ENCODE measurements at regions not wholly inside any gene's neighbourhood (a gene's known extent, or its start where the extent isn't known, plus 50 kb on each side); places are given as distances from the start of the nearest gene placed in this dataset.
"Not testable (repeated sequence)": the region's sequence is repeated elsewhere in the genome, so short reads cannot be mapped to it uniquely, and the experiment has no call there.

DNA sequence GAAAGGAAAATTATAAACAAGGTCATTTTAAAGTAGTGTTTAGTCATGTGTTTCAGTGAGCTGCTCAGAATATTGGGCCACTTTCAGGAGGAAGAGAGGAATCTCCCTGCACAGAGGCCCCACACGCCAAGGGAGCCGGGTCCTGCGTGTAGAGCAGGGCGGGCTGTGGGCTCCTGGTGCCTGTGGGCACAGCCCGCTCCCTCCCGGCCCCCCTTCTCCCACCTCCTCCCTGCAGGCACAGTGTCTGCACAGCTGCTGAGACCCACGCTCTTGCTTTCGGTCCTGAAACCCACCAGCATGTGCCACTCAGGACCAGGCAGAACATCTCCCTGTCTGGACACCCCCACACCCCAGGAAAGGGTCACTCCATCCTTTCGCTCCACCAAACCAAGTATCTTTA lies 167.6 kb upstream of the SALL3 start:
- DNase-seq (ENCODE audit: low read depth in 3 of 3): no peak

DNA sequence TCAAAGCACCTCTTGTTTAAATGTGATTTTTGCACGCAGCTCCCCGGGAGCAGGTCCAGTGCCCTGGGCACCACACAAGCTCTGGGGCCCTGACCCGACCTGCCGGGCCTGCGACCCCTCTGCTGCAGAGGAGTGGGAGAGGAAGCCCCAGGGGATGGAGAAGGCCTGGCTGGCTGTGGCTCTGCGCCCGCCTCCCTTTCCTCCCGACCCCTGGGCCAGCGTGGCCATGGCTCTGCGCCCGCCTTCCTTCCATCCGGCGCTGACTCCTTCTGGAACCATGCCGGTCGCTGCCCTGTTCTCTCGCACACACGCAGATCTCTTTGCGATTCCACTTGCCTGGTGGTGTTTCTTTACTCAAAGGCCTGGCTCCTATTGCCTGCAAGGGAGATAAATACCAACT lies 166.5 kb upstream of the SALL3 start:
- DNase-seq (ENCODE audit: low read depth in 3 of 3): no peak

DNA sequence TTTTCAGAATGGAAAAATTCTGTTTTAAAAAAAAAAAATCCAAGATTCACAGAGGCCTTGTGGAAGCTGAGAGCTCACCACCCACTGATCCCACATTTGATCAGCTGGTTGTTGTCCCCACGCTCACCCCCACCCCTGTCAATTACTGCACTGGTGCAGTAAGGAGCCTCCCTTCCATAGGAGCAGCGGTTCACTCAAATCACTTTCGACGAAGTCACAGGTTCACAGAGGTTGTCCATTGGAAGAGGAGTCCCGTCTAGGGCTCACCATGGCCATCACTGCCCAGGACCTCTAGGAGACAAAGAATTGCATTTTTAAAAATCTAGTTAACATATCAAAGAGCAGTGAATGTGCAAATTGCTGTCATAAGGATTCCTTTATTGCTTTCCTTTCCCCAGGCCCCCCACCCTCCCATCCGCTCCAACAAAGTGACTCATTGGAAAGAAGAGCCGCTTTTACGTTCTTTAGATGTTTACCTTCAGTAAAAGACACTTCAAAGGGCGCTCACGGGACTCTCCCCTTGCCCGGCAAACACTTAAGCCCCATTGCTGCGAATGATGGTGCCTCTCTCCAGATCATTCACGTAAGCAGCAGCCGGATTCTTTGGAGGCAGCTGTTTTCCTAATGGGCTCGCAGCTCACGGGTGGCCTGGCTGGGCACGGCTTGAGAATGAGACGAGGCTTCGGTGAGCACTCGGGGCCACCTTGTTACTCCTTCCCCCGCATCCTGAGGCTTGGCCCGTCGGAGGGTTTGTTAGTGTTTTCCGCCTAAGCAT lies 165.5 kb upstream of the SALL3 start:
- DNase-seq (ENCODE audit: low read depth in 3 of 3): no peak

DNA sequence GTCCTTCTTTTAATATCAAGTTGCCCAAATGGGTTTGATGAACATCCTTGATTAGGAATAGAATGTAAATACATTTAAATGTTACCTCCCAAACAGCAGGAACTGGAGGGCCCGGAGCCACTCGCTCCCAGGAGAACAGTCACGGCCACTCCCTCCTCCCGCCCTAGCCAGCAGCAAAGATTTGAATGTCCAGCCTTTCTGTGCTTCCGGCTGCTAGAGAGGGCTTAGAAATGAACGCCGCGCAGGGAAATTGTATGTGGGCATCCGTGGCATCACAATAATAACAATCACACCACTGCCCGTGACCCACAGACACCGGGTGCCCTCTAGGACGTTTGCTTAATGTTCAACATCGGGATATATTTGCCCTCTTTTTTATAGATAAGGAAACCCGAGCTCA lies 164.9 kb upstream of the SALL3 start:
- no peak for DNase-seq (ENCODE audit: low read depth in 3 of 3)

DNA sequence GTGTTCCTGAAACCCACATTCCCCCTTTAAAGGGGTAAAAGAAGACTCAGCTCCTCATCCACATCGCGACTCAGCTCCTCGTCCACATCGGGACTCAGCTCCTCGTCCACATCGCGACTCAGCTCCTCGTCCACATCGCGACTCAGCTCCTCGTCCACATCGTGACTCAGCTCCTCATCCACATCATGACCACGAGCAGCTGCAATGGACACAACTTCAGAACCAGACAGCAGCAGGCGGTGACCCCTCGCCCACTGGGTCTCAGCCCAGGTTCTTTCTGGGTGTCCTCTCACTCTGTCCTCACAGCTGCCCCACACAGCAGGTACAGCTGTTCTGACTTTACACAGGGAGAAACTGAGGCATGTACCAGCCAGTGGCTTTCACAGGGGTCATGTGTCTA lies 163.5 kb upstream of the SALL3 start:
- DNase-seq (ENCODE audit: low read depth in 3 of 3): no peak

DNA sequence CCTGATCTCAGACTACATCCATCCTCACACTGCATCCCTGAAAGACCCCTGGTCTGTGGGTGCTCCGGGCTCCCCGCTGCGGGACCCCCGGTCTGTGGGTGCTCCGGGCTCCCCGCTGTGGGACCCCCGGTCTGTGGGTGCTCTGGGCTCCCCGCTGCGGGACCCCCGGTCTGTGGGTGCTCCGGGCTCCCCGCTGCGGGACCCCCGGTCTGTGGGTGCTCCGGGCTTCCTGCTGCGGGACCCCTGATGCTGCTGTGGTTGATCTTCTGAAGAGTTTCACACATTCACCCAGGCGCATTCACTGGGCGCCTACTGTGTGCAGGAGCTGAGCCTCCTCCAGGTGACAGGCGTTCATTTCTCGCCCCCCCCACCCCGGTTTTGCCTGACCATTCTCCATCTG lies 162.7 kb upstream of the SALL3 start:
- DNase-seq (ENCODE audit: low read depth in 3 of 3): no peak

DNA sequence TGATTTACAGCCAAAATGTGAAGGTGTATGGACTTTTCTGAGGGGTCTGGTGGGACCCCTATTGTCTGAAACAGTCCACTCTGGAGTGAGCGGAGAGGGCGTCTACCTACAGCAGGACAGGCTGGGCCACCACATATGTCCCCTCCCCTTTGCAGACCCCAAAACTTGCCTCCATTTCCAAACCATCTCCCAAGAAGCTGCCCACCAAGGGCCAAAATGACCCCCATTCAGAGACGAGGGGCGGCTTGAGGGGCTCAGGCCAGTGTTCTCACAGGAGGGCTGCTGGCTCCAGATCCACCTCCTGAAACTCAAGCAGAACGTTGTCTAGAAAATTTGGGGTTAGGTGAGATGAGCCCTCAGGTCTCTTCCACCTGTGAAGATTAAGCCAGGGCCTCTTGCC lies 161.1 kb upstream of the SALL3 start:
- no peak for DNase-seq (ENCODE audit: low read depth in 3 of 3)

DNA sequence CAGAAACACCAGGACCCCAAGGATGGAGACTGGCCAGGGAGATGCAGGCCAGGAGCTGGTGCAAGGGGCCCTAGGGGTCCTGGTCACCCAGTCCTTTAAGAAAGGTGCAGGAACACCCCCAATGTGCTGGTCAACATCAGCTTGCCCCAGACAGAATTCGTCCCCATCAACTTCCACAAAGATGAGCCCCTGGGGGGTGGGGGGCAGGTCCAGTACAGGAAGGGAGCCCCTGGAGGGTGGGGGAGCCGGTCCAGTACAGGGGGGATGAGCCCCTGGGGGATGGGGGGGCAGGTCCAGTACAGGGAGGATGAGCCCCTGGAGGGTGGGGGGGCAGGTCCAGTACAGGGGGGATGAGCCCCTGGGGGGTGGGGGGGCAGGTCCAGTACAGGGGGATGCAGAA lies 160.7 kb upstream of the SALL3 start:
- DNase-seq (ENCODE audit: low read depth in 3 of 3): no peak

DNA sequence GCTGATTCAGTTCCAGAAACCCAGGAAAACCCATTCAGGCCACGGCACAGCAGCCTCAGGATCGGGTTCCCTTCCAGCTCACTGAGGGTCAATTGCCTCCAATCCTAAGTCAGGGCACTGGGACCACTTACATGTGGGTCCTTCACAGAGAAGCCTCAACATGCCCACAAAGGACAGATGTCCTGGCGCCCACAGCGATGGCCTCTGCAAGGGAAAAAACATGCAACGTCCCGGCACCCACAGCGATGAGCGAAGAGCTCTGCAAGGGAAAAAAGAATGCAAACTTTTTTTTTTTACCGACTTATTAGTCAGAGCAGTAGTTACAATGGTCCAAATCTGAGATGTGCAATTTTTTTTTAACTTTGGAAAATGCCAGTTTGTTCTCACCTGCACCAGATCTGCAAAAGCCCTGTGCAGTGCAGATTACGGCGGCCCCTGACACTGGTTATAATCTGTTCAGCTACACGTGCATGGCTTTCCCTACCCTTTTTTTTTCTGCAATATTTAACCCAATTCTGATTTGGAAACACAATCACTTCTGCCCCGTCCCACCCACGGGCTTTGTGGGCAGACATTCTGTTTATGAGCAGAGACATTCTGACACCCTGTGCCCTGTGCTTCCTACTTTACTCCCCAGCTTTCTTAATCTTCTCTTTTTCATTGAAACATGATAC lies 159.3 kb upstream of the SALL3 start:
- no peak for DNase-seq (ENCODE audit: low read depth in 3 of 3)

DNA sequence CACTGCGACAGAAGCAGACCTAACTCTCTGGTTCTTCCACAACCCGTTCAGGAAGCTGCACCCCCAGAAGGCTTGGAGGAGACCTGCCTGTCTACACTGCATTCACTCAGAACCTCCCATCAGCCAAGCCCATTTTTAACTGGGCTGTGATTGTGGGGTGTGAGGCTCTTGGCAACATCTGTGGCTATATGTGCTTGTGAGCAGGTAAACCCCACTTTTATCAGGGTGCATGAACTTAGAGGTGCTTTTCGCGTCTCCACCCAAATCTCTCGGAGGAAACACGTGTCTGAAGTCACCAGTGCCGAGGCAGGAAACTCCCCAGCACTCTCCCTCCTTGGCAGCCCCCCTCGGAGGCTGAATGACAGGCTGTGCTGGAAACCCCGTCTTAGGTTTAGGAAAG lies 158.2 kb upstream of the SALL3 start:
- no peak for DNase-seq (ENCODE audit: low read depth in 3 of 3)

DNA sequence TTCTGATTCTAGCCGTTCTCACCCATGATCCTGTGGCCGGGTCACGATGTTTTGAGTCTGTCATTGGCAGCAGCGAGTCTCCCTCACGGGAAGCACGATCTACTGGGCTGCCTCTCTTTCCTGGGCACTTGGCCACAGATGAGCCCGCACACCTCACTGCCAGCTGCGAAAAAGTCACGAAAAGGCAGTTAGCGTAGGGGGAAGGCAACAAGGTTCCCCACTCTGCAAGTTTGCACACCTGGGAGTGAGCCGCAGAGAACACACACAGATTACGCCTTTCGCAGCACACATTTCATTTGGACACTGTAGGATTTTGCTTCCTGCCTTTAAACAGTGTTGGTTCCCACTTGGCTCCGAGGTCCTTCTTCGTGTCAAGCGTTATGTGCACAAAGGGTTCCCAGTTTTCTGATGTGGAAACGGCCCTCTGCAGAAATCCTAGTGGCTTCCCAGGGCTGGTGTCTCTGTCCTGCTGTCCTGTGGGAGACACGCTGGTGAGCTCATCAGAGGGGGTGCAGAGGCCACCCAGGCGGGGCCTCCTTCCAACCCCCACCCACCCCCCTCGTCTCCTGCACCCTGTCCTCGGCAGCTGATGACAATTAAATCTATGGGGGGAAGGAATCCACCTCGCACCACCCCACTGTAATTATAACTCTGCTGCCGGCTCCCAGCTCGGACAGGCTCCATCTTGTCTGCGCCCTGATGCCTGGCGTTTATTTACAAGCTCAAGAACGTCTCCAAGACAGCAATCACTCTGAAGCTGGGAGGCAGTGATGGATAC lies 157.3 kb upstream of the SALL3 start:
- no peak for DNase-seq (ENCODE audit: low read depth in 3 of 3)

DNA sequence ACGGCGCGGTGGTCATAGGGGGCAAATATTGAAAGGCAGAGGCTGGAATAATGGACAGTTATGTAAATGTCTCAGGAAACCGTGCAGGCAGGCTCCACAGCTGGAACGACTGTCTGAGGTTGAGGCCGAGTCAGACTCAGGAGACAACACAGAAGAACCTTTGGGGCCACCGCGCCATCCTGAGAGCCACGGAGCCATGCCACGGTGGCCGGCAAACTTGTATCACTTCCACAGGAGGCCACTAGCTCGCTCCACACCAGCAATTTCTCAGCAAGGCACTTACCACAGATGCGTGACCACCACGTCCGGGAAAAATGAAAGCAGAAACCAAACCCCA lies 156.7 kb upstream of the SALL3 start:
- DNase-seq (ENCODE audit: low read depth in 3 of 3): no peak

DNA sequence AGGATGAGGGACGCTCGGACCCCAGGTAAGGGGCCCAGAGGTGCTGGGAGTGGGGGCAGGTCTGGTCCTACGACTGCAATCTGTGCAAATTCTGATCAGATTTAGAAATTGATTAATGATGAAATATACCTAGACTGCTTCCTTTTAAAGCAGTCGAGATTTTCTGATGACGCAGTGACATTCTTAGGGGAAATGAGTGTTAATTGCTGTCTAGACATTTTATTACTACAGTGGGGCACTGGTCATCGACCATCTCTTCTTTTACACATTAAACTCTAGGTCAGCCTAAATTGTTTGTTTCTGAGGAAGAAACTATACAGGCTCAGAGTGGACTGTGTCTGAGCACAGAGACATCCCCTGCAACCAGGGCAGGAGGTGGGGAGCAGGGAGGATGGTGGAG lies 154.4 kb upstream of the SALL3 start:
- DNase-seq (ENCODE audit: low read depth in 3 of 3): no peak

DNA sequence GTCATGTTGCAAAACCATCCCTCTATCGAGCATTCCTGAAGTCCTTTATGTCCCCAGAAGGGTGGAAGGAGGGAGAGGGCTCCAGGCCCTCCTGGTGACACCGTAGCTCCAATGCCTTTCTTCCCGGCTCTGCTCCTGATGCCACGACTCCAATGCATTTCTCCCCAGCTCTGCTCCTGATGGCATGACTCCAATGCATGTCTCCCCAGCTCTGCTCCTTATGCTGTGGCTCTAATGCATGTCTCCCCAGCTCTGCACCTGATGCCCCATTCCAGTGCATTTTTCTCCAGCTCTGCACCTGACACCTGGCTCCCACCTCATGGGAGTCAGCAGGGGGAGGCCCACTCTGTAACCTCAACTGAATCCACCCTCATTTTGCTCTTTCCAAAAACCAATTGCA lies 153.0 kb upstream of the SALL3 start:
- DNase-seq (ENCODE audit: low read depth in 3 of 3): no peak

DNA sequence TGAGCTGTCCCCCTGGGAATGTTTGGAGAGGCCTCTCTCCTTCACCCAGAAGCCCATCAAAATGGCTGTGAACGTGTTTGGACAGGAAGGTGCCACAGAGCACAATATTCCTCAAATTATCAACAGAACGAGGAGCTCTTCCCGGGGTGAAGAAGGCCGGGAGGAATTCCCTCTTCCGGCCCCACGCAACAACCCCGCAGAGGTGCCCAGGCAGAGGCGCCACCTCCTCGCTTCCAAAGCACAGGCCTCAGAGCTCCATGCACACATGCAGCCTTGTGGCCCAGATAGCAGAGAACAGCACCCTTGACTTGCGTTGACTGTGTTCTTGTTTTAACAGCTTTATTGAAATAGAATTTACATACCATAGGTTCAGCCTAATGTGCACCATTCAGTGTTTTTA lies 152.5 kb upstream of the SALL3 start:
- no peak for DNase-seq (ENCODE audit: low read depth in 3 of 3)

DNA sequence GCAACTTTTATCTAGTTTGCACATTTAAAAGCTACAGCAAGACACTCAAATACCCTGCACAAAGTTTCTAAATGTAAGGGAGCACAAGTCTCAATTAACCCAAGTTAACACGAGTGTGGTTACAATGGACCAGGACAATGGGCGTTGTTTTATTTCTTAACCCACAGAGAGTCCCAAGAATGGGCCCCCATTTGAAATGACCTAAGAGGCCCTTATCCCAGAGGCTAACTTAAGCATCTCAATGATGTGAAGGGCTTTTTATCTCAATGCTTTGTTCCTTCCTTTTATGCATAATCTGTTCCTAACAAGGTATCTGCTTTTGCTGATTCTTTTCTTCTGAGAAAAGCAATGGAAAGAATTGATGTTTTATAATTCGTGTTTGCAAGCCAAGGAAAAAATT lies 151.5 kb upstream of the SALL3 start:
- no peak for DNase-seq (ENCODE audit: low read depth in 3 of 3)

DNA sequence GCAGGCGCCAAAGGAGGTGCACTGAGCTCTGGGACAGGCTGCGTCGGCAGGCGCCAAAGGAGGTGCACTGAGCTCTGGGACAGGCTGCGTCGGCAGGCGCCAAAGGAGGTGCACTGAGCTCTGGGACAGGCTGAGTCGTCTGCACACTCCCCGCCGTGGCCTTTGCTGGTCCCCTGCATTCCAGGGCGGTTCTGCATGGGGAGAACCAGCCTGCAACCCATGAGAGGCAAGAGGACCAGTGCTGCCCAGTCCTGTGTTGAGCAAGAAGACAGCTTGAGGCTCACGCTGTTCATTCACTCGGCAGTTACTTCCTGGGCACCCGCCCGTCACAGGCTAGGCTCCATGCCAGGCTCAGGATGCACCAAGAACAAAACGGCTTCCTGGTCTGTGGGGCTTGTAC lies 150.6 kb upstream of the SALL3 start:
- not testable (repeated sequence) for DNase-seq (ENCODE audit: low read depth in 3 of 3)

DNA sequence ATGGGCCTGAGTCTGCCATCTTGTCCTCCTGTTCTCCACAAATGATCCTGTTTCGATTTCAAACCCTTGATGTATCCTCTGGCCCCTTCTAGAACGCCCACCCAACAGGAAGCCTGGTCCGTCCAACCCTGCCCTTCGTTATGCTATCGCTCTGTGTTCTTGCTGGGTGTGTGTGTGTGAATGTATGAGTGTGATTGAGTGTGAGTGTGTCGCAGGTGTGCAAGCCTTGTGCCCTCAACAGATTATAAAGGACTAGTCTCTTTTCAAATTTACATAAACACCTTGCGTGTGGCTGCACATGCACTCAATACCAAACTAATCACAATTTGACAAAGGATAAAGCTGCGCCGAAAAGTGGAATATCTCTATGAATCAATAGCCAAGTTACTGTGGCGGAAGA lies 149.5 kb upstream of the SALL3 start:
- DNase-seq (ENCODE audit: low read depth in 3 of 3): no peak

DNA sequence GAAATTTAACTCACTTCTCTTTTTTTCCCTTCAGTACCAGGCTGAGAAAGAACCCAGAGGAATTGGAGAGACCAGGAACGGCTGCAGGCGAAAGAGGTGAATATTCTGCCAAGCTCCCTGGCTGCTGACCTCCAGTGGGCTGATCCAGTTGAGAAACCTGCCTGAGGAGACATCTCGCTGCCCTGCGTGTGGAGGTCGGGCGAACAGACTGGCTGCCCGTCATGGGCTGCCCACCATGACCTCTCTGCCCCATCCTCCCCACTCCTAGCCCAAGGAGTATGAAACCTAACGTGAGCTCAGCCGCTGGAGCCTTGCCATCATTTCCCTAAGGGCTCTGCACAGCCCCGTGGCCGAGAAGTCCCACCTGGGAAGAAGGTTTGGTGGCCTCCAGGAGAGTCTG lies 148.8 kb upstream of the SALL3 start:
- no peak for DNase-seq (ENCODE audit: low read depth in 3 of 3)

DNA sequence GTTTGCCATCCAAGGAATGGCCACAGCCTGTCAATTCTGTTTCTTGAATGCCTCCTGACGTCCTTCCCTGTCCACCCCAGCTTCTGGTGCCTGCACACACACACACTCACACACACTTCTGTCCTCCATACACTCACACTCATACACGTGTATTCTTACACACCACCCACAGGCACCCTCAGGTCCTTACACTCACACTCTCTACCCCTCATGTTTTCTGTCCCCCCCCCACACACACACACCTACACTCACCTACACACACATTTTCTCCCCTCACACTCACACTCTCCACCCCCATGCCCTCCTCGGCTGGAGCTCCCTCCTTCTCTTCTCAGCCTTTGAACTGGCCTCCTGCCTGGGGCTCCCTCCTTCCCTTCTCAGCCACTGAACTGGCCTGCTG lies 148.0 kb upstream of the SALL3 start:
- no peak for DNase-seq (ENCODE audit: low read depth in 3 of 3)

DNA sequence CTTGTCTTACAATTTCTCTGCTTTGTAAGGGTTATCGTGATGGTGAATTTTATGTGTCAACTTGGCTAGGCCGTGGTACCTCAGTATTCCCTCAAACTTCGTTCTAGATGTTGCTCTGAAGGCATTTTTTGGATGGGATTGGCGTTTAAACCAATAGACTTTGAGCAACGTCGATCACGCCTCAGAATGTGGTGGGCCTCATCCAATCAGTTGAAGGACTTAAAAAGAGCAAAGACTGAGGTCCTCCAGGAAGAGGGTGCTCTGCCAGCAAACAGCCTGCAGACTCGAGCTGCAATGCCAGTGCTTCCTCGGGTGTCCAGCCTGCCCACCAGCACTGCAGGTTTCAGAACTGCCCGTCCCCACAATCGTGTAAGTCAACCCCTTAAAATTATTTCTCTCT lies 145.8 kb upstream of the SALL3 start:
- DNase-seq (ENCODE audit: low read depth in 3 of 3): no peak

DNA sequence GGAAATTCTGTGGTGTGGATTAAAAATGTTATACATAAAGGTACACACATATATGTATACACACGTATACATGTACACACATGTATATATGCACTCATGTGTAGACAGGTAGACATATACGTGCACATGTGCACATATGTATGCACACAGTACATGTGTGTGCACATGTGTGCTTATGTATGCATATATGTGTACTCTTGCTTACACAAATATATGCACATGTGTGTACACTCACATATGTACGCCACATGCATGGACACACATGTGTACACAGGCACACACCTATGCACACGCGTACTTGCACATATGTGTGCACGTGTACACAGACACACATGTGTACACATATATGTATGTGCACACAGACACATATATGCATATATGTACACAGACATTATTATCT lies 142.8 kb upstream of the SALL3 start:
- no peak for DNase-seq (ENCODE audit: low read depth in 3 of 3)

DNA sequence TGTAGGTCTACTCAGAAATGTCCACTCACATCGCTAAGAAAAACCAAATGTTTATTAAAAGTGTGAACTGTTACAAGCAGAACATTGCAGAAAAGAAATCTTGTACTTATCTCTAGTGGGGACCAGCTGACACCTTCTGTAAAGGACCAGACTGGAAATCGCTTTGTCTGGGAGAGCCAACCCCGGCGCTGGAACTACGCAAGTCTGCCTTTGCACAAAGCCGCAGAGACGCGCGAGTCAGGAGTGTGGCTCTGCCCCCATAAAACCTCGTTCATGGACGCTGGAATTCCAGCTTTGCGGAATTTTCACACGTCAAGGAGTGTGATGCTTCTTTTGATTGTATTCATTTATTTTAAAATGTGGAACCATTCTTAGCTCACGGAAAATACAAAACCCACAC lies 141.9 kb upstream of the SALL3 start:
- no peak for DNase-seq (ENCODE audit: low read depth in 3 of 3)

Measured in stimulated activated CD4-positive, alpha-beta T cell treated with anti-CD3 and anti-CD28 coated beads, TNF-alpha, amount 100 ng/mL, for 24 hours (primary cell).